ENCODE measurements at regions not wholly inside any gene's neighbourhood (a gene's known extent, or its start where the extent isn't known, plus 50 kb on each side); places are given as distances from the start of the nearest gene placed in this dataset.

DNA sequence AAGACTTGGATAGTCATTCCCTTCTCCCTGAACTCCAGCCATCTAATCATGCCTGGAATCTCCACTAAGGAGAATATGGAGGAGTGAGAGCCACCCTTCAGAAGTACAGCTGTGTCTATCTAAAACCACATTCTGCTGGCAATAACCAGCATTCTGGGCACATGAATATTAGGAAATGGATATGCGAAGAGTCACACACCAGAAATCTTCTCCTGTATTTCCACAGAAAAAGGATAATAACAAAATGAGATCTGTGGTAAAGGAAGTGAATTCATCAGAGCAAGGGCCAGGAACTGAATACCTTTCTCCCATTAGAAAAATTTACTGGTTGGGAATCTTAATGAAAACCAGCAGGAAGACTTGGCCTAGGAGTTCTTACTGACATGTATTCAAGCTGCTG is 218.8 kb downstream of the SCG2 start:
- DNase-seq (ENCODE audit: low read depth in 1 of 2, low spot score in 1 of 2) = no peak
- TF ChIP-seq POLR2AphosphoS5 (IDR thresholded peaks at IDR 0.05; ENCODE audit: low read depth) = no peak
- no peak for TF ChIP-seq GABPA (IDR thresholded peaks at IDR 0.05; ENCODE audit: low read depth)
- no peak for TF ChIP-seq CTCF (IDR thresholded peaks at IDR 0.05; ENCODE audit: insufficient read depth, low read length)
- no peak for TF ChIP-seq SPI1 (IDR thresholded peaks at IDR 0.05; ENCODE audit: borderline replicate concordance, low read depth)
- TF ChIP-seq, protein P1, sequence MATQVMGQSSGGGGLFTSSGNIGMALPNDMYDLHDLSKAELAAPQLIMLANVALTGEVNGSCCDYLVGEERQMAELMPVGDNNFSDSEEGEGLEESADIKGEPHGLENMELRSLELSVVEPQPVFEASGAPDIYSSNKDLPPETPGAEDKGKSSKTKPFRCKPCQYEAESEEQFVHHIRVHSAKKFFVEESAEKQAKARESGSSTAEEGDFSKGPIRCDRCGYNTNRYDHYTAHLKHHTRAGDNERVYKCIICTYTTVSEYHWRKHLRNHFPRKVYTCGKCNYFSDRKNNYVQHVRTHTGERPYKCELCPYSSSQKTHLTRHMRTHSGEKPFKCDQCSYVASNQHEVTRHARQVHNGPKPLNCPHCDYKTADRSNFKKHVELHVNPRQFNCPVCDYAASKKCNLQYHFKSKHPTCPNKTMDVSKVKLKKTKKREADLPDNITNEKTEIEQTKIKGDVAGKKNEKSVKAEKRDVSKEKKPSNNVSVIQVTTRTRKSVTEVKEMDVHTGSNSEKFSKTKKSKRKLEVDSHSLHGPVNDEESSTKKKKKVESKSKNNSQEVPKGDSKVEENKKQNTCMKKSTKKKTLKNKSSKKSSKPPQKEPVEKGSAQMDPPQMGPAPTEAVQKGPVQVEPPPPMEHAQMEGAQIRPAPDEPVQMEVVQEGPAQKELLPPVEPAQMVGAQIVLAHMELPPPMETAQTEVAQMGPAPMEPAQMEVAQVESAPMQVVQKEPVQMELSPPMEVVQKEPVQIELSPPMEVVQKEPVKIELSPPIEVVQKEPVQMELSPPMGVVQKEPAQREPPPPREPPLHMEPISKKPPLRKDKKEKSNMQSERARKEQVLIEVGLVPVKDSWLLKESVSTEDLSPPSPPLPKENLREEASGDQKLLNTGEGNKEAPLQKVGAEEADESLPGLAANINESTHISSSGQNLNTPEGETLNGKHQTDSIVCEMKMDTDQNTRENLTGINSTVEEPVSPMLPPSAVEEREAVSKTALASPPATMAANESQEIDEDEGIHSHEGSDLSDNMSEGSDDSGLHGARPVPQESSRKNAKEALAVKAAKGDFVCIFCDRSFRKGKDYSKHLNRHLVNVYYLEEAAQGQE (IDR thresholded peaks at IDR 0.05; ENCODE audit: insufficient replicate concordance, low read depth) = no peak
- no peak overlapping the region for H3K27ac ChIP-seq (replicated peaks)
- no peaks in the 10 kb centered on the region for H3K27me3 ChIP-seq (ENCODE audit: insufficient read depth, poor library complexity, severe bottlenecking)
- H3K4me3 ChIP-seq (replicated peaks; ENCODE audit: insufficient read depth, low read length) = no peak overlapping the region

DNA sequence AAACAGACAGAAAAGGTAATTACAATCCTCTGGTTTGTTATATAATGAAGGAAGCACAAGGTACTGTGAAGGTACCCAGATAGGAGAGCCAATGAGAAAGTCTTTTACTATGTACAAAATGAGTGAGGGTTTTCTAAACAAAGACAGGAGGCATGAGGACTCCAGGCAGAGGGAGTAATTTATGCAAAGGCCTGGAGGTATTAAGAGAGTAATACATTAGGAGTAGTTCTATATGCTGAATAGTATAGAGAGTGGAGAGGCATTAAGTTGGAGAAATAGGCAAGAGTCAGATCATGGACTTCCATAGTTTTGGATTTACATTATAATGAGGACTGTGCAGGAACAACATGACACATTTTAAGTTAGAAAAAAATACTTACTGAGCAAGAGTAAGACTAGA is 216.0 kb downstream of the SCG2 start:
- no peaks in the 10 kb centered on the region for H3K27me3 ChIP-seq (ENCODE audit: insufficient read depth, poor library complexity, severe bottlenecking)
- no peak overlapping the region for H3K27ac ChIP-seq (replicated peaks)
- no peak overlapping the region for H3K4me3 ChIP-seq (replicated peaks; ENCODE audit: insufficient read depth, low read length)
- TF ChIP-seq, protein P1 (IDR thresholded peaks at IDR 0.05; ENCODE audit: insufficient replicate concordance, low read depth) = no peak
- TF ChIP-seq CTCF (IDR thresholded peaks at IDR 0.05; ENCODE audit: insufficient read depth, low read length) (no peak), SPI1 (IDR thresholded peaks at IDR 0.05; ENCODE audit: borderline replicate concordance, low read depth) (no peak), GABPA (IDR thresholded peaks at IDR 0.05; ENCODE audit: low read depth) (no peak)
- no peak for DNase-seq (ENCODE audit: low read depth in 1 of 2, low spot score in 1 of 2)

- no peak for DNase-seq (ENCODE audit: low read depth in 1 of 2, low spot score in 1 of 2)
- TF ChIP-seq SPI1 (IDR thresholded peaks at IDR 0.05; ENCODE audit: borderline replicate concordance, low read depth) (no peak), CTCF (IDR thresholded peaks at IDR 0.05; ENCODE audit: insufficient read depth, low read length) (no peak), GABPA (IDR thresholded peaks at IDR 0.05; ENCODE audit: low read depth) (no peak), POLR2AphosphoS5 (IDR thresholded peaks at IDR 0.05; ENCODE audit: low read depth) (no peak)
- TF ChIP-seq, protein P1 (IDR thresholded peaks at IDR 0.05; ENCODE audit: insufficient replicate concordance, low read depth) = no peak
- no peaks in the 10 kb centered on the region for H3K27me3 ChIP-seq (ENCODE audit: insufficient read depth, poor library complexity, severe bottlenecking)
- no peak overlapping the region for H3K4me3 ChIP-seq (replicated peaks; ENCODE audit: insufficient read depth, low read length)
- no peak overlapping the region for H3K27ac ChIP-seq (replicated peaks)
Observed at GRCh38 chr2:223386984-223387383, 215.2 kb downstream of the SCG2 start.
